Fibroblast of pulmonary artery (primary cell): ENCODE measurements at regions not wholly inside any gene's neighbourhood (a gene's known extent, or its start where the extent isn't known, plus 50 kb on each side); places are given as distances from the start of the nearest gene placed in this dataset.
A peak's percentile ranks its signal among the peaks of the same experiment; 100 is the strongest.

Source experiments
- DNase-seq: peaks from one replicate; pipeline ENCODE4 v3.0.0-alpha.2; 2010; ENCODE audit warnings: low read depth
- H3K4me3 ChIP-seq: replicated peaks from 2 replicates; pipeline ENCODE4 v1.5.1; 2011; ENCODE audit warnings: low read depth, mild to moderate bottlenecking, control low read depth, low read length, moderate library complexity
- TF ChIP-seq, protein P1 (sequence below): IDR thresholded peaks from 2 replicates; pipeline ENCODE4 v1.5.1; 2011; ENCODE audit warnings: mild to moderate bottlenecking, control low read depth, low read length, inconsistent platforms; ENCODE audit errors: missing control alignments

DNA sequence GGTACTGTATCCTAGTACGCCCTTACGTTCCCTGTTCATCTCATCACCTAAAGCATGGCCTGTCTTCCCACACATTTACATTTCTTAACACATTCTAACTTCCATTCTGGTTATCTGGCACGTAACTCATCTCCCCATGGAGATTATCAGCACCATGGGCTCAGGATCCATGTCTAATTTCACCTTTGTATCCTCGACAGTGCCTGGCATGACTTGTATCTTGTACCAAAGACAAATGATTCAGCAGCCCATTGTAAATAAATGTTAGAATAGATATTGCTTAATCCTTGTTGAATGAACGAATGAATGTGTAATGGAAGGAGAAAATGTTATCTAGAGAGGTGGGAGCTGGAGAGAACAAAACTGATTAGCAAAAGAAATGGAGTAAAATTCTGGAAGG is 69.7 kb upstream of the TPM1 start:
- peak; percentile 72 for DNase-seq
- H3K4me3 ChIP-seq: no peak overlapping the region
- TF ChIP-seq, protein P1, sequence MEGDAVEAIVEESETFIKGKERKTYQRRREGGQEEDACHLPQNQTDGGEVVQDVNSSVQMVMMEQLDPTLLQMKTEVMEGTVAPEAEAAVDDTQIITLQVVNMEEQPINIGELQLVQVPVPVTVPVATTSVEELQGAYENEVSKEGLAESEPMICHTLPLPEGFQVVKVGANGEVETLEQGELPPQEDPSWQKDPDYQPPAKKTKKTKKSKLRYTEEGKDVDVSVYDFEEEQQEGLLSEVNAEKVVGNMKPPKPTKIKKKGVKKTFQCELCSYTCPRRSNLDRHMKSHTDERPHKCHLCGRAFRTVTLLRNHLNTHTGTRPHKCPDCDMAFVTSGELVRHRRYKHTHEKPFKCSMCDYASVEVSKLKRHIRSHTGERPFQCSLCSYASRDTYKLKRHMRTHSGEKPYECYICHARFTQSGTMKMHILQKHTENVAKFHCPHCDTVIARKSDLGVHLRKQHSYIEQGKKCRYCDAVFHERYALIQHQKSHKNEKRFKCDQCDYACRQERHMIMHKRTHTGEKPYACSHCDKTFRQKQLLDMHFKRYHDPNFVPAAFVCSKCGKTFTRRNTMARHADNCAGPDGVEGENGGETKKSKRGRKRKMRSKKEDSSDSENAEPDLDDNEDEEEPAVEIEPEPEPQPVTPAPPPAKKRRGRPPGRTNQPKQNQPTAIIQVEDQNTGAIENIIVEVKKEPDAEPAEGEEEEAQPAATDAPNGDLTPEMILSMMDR: no peak

DNA sequence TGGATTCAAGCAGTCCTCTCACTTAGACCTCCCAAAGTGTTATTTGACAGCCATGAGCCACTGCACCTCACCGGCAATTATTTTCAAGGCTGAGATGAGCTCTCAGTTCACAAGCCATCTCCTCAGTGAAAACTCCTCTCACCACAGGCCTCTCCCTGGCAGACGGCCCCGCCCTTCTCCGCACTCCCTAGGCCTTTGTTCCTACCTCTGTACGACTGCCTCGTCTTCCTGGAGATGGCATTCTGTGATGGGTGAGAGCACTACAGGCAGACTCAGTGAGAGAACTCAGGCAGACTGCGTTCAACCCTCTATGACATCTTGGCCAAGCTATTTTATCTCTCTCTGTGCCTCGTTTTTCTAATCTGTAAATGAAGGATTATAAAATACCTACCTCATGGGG is 67.0 kb upstream of the TPM1 start:
- H3K4me3 ChIP-seq: no peak overlapping the region
- TF ChIP-seq, protein P1: no peak
- no peak for DNase-seq

DNA sequence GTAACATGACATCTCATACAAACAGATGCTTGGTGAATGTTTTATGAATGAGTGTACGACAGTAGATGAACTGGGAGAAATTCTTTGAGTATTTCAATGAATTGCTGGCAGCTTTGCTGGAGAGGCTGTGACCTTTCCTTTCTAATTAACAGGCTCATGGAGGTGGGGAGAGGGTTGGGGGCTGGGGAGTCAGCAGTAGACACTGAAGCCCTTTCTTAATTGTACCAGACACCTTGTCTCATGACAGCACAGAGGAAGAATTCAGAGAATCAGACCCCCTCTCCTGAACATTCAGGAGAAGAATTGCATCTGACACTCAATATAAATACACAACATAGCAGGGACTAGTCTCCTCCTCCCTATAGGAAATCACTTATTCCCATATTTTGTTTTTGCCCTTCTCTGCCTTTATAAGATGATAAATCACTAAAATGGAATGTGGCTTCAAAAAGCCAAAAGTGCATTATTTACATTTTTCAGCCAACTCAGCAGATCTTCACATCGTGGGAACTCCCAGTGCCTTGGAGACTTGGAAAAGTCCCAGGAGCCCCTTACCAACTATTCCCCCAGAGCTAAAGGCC is 66.2 kb upstream of the TPM1 start:
- TF ChIP-seq, protein P1: no peak
- no peak overlapping the region for H3K4me3 ChIP-seq
- peak; percentile 30 for DNase-seq

DNA sequence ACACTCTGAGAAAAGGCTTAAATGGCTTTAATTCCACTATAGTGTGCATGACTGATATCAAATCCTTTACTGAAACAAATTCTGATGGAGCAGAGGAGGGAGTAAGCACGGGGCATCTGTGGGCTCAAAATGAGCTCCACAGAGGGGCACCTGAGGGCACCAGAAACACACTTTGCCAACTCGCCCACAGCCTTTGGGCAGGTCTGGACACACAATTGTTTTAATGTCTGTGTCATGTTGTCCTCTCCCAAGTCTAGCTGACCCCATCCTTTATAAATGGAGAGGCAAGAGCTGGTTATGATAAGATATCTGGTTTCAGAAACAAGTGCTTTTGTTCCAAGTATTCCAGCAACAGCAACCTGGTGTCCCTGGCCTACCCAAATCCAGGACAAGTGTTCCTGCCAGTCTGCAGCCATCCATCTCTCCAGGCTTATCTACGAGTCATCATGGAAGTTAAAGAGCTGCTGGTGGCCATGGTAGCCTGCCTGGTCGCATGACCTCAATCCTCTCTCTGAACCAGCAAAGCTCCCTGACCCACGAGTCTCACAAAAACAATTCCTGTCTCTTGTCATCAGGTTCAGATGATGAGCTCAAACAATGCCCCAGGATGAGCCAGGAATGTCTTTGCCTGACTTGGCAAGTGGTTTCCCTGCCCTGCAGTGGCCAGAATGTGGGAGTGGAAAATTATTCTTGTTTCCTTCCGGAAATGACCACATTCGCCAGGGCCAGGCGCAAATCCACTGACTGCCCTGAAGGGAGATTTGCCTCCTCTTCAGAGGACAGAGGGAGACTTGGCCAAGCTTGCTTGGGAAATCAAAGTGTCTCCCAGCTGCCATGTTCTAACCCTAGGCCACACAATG is 64.4 kb upstream of the TPM1 start:
- peak; percentile 89 for DNase-seq
- no peak overlapping the region for H3K4me3 ChIP-seq
- TF ChIP-seq, protein P1: no peak

DNA sequence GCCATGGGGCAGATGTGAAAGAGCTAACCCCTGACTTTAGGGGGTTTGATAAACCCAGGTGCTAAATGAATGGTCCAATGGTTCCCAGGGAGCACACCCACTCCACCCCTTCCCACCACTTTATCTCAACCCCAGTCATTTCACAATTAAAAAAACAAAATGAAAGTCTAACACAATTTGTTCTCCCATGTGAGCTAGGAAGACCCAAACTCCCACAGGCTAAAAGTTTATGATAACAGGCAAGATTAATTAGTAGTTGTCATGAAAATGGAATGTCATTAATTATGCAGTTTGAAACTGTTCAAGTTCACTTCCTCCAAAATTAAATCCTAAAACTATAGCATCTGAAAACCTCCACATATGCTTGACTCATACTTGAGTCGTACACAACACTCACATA is 63.3 kb upstream of the TPM1 start:
- DNase-seq: peak; percentile 14
- H3K4me3 ChIP-seq: no peak overlapping the region
- TF ChIP-seq, protein P1: no peak

DNA sequence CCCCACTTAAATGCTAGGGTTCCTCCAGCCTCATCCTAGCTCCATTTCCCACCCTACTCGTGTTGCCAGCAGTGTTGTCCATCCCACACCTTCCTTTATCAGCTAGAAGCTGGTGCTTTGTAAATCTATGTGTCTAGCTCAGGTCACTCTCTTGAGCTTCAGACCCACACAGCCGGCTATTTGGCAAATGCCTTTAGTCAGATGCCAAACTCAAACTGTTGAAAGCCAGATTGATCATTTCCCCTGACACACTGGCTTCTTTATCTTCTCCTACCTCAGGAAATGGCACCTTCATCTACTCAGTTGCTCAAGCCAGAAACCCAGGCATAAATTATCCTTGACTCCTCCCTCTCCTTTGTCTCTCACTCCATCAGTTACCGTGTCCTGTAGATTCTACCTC is 61.5 kb upstream of the TPM1 start:
- no peak overlapping the region for H3K4me3 ChIP-seq
- TF ChIP-seq, protein P1: no peak
- DNase-seq: no peak
